ENCODE measurements at regions not wholly inside any gene's neighbourhood (a gene's known extent, or its start where the extent isn't known, plus 50 kb on each side); places are given as distances from the start of the nearest gene placed in this dataset.
"Not testable (repeated sequence)": the region's sequence is repeated elsewhere in the genome, so short reads cannot be mapped to it uniquely, and the experiment has no call there.

DNA sequence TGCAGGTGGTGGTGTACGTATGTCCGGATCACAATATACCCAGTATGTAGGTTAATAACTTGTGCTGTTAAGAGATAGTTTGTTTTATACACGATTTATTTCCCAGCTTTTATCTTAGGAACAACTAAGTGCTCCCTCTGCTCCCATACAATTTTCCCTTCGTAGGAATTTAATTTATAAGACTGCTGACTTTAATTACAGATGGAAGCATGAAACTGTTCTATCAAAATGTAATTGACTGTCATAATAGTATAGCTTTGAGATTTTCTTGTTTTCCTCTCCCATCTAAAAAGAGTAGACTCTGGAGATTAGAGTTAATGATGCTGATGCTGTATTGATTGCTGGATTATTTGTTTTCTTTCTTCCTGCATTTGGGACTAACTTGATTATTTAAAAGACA lies 370.7 kb upstream of the SGO1 start:
- Histone ChIP-seq H3F3A (ENCODE audit: low read depth) (no peaks in the 10 kb centered on the region), H3K4me3 (no peak overlapping the region), H3K36me3 (no peaks in the 10 kb centered on the region), H3K4me1 (peaks cover 9% of the 10 kb centered on the region), H3K4me2 (no peak overlapping the region), H2AFZ (replicated peaks) (no peak overlapping the region), H3K79me2 (ENCODE audit: low read depth) (no peaks in the 10 kb centered on the region), H3K27me3 (no peaks in the 10 kb centered on the region), H4K20me1 (ENCODE audit: low read depth) (no peaks in the 10 kb centered on the region), H3K27ac (no peak overlapping the region), H3K9ac (no peak overlapping the region), H3K9me3 (ENCODE audit: low read depth) (no peaks in the 10 kb centered on the region)
- no peaks in the 10 kb centered on the region for H3K36me3 Mint-ChIP-seq
- H3K4me1 Mint-ChIP-seq = peaks cover 13% of the 10 kb centered on the region
- no peak for DNase-seq (ENCODE audit: low spot score)
- H3K27me3 Mint-ChIP-seq (ENCODE audit: insufficient read depth, low read depth) = no peaks in the 10 kb centered on the region
- no peaks in the 10 kb centered on the region for H3K9me3 Mint-ChIP-seq
- H3K27ac Mint-ChIP-seq = no peak overlapping the region
- H3K4me3 Mint-ChIP-seq = no peak overlapping the region
- TF ChIP-seq EZH2 (IDR thresholded peaks at IDR 0.05) (no peak), EZH2phosphoT487 (IDR thresholded peaks at IDR 0.05) (no peak)
- TF ChIP-seq, protein P1, sequence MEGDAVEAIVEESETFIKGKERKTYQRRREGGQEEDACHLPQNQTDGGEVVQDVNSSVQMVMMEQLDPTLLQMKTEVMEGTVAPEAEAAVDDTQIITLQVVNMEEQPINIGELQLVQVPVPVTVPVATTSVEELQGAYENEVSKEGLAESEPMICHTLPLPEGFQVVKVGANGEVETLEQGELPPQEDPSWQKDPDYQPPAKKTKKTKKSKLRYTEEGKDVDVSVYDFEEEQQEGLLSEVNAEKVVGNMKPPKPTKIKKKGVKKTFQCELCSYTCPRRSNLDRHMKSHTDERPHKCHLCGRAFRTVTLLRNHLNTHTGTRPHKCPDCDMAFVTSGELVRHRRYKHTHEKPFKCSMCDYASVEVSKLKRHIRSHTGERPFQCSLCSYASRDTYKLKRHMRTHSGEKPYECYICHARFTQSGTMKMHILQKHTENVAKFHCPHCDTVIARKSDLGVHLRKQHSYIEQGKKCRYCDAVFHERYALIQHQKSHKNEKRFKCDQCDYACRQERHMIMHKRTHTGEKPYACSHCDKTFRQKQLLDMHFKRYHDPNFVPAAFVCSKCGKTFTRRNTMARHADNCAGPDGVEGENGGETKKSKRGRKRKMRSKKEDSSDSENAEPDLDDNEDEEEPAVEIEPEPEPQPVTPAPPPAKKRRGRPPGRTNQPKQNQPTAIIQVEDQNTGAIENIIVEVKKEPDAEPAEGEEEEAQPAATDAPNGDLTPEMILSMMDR (IDR thresholded peaks at IDR 0.05) = no peak

DNA sequence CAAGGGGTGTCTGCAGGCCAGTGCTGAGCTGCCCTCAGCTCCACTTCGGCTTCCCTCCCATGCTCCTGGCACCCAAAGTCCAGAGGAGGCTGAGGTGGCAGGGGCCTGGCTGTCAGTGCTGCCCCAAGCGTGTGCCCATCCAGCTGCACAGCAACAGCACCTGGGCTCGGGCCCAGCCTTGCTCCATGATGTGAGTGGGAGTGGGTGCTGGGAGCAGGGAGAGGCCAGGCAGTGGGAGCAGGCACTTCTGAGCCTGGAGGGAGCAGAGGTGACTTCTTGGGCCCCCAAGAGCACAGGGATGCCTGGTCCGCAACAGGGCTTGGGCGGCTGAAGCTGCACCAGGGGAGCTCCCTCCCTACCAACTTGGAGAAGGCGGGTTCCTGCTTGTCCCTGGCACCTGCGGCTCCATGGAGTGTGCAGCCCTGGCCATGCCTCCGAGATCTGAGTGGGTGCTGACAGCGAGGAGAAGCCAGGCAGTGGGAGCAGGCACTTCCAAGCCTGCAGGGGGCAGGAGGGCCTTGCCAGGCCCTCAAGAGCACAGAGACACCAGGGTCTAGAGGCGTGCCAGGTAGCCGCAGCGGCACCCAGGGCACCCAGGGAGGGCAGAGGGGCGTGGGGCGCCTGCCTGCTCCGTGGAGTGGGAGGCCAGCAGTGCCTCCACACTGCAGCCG lies 366.7 kb upstream of the SGO1 start:
- Histone ChIP-seq H3K9ac (no peak overlapping the region), H3K27me3 (no peaks in the 10 kb centered on the region), H3K36me3 (no peaks in the 10 kb centered on the region), H3K27ac (no peak overlapping the region), H3F3A (ENCODE audit: low read depth) (no peaks in the 10 kb centered on the region), H4K20me1 (ENCODE audit: low read depth) (no peaks in the 10 kb centered on the region), H3K79me2 (ENCODE audit: low read depth) (no peaks in the 10 kb centered on the region), H3K4me3 (no peak overlapping the region), H3K4me2 (no peak overlapping the region), H2AFZ (replicated peaks) (no peak overlapping the region), H3K4me1 (peaks cover 9% of the 10 kb centered on the region), H3K9me3 (ENCODE audit: low read depth) (no peaks in the 10 kb centered on the region)
- Mint-ChIP-seq H3K27ac (no peak overlapping the region), H3K4me3 (no peak overlapping the region), H3K36me3 (no peaks in the 10 kb centered on the region), H3K9me3 (peaks cover 3% of the 10 kb centered on the region), H3K27me3 (ENCODE audit: insufficient read depth, low read depth) (no peaks in the 10 kb centered on the region), H3K4me1 (peaks cover 6% of the 10 kb centered on the region)
- no peak for DNase-seq (ENCODE audit: low spot score)
- TF ChIP-seq EZH2 (IDR thresholded peaks at IDR 0.05) = no peak
- TF ChIP-seq EZH2phosphoT487 (IDR thresholded peaks at IDR 0.05) = no peak
- TF ChIP-seq, protein P1 (IDR thresholded peaks at IDR 0.05) = no peak

DNA sequence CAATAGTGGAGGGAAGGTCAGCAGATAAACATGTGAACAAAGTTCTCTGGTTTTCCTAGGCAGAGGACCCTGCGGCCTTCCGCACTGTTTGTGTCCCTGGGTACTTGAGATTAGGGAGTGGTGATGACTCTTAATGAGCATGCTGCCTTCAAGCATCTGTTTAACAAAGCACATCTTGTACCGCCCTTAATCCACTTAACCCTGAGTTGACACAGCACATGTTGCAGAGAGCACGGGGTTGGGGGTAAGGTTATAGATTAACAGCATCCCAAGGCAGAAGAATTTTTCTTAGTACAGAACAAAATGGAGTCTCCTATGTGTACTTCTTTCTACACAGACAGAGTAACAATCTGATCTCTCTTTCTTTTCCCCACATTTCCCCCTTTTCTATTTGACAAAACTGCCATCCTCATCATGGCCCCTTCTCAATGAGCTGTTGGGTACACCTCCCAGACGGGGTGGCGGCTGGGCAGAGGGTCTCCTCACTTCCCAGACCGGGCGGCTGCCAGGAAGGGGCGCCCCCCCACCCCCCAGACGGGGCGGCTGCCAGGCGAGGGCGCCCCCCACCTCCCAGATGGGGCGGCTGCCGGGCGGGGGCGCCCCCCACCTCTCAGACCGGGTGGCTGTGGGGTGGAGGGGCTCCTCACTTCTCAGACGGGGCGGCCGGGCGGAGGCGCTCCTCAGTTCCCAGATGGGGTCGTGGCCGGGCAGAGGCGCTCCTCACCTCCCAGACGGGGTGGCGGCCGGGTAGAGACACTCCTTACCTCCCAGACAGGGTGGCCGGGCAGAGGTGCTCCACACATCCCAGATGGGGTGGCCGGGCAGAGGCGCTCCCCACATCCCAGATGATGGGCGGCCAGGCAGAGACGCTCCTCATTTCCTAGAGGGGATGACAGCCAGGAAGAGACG lies 361.6 kb upstream of the SGO1 start:
- H3K4me3 Mint-ChIP-seq; H3K4me1 ChIP-seq; H3K36me3 ChIP-seq; DNase-seq (ENCODE audit: low spot score); H3K79me2 ChIP-seq (ENCODE audit: low read depth); H3K36me3 Mint-ChIP-seq; H2AFZ ChIP-seq (replicated peaks); H3K4me1 Mint-ChIP-seq; H3K9ac ChIP-seq; H3K9me3 ChIP-seq (ENCODE audit: low read depth); H3K27ac ChIP-seq; H3K4me3 ChIP-seq; H3K27ac Mint-ChIP-seq; H3K27me3 Mint-ChIP-seq (ENCODE audit: insufficient read depth, low read depth); H3K27me3 ChIP-seq; H3K9me3 Mint-ChIP-seq; H3K4me2 ChIP-seq; H3F3A ChIP-seq (ENCODE audit: low read depth); H4K20me1 ChIP-seq (ENCODE audit: low read depth): not testable (repeated sequence)

DNA sequence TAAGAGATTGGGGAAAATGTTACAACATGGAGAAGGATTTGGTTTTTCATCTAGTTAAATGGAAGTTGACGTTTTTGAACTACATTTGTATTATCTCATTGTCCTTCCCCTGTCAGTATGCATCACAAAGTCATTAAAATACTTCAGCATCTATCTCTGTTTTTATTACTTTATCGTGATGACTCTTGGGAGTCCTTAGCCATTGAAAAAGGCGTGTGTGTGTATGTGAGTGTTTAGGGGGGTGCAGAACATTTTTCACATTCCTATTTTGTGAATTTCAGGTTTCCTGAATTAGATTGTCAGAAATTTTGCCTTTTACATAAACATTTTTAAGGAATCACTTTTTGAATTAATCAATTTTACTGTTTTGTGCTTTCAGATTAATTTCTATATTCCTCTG lies 360.6 kb upstream of the SGO1 start:
- Mint-ChIP-seq H3K4me3 (no peak overlapping the region), H3K9me3 (peaks cover 7% of the 10 kb centered on the region), H3K27me3 (ENCODE audit: insufficient read depth, low read depth) (peaks cover 2% of the 10 kb centered on the region), H3K4me1 (no peaks in the 10 kb centered on the region), H3K36me3 (no peaks in the 10 kb centered on the region), H3K27ac (no peak overlapping the region)
- Histone ChIP-seq H3F3A (ENCODE audit: low read depth) (no peaks in the 10 kb centered on the region), H3K27me3 (no peaks in the 10 kb centered on the region), H2AFZ (replicated peaks) (no peak overlapping the region), H3K36me3 (no peaks in the 10 kb centered on the region), H4K20me1 (ENCODE audit: low read depth) (no peaks in the 10 kb centered on the region), H3K9ac (no peak overlapping the region), H3K4me1 (no peaks in the 10 kb centered on the region), H3K79me2 (ENCODE audit: low read depth) (no peaks in the 10 kb centered on the region), H3K4me2 (no peak overlapping the region), H3K4me3 (no peak overlapping the region), H3K27ac (no peak overlapping the region), H3K9me3 (ENCODE audit: low read depth) (no peaks in the 10 kb centered on the region)
- no peak for DNase-seq (ENCODE audit: low spot score)
- TF ChIP-seq EZH2 (IDR thresholded peaks at IDR 0.05) (no peak), EZH2phosphoT487 (IDR thresholded peaks at IDR 0.05) (no peak)
- TF ChIP-seq, protein P1 (IDR thresholded peaks at IDR 0.05) = no peak
